Retina (tissue), 1 donor: ENCODE measurements at regions not wholly inside any gene's neighbourhood (a gene's known extent, or its start where the extent isn't known, plus 50 kb on each side); places are given as distances from the start of the nearest gene placed in this dataset.

ENCODE experiments used
- DNase-seq: peaks from one replicate; pipeline ENCODE4 v3.0.0-alpha.2; 2016

- no peak for DNase-seq
Observed at GRCh38 chr1:47555841-47556560, 118.2 kb downstream of the FOXD2 start.

GRCh38 chr1:47557066-47557465 is 119.2 kb downstream of the FOXD2 start:
- no peak for DNase-seq

- no peak for DNase-seq
Observed at GRCh38 chr1:47558601-47559593, 121.1 kb downstream of the FOXD2 start.

- DNase-seq = no peak
Observed at GRCh38 chr1:47559944-47560695, 122.3 kb downstream of the FOXD2 start.

- no peak for DNase-seq
Observed at GRCh38 chr1:47561523-47562007, 123.7 kb downstream of the FOXD2 start.

- DNase-seq = no peak
Observed at GRCh38 chr1:47562147-47562546, 124.3 kb downstream of the FOXD2 start.

- no peak for DNase-seq
Observed at GRCh38 chr1:47562799-47563198, 125.0 kb downstream of the FOXD2 start.

- DNase-seq = no peak
Observed at GRCh38 chr1:47563201-47563600, 125.4 kb downstream of the FOXD2 start.

- no peak for DNase-seq
Observed at GRCh38 chr1:47564570-47564969, 126.7 kb downstream of the FOXD2 start.

GRCh38 chr1:47565092-47565491 is 127.2 kb downstream of the FOXD2 start:
- DNase-seq = no peak

- no peak for DNase-seq
Observed at GRCh38 chr1:47565676-47566075, 127.8 kb downstream of the FOXD2 start.

GRCh38 chr1:47568763-47569162 is 130.9 kb downstream of the FOXD2 start:
- DNase-seq = no peak

GRCh38 chr1:47569261-47569660 is 131.4 kb downstream of the FOXD2 start:
- DNase-seq = no peak

GRCh38 chr1:47569681-47570470 is 132.0 kb downstream of the FOXD2 start:
- no peak for DNase-seq

- no peak for DNase-seq
Observed at GRCh38 chr1:47571161-47571560, 133.3 kb downstream of the FOXD2 start.

GRCh38 chr1:47571952-47572351 is 134.1 kb downstream of the FOXD2 start:
- no peak for DNase-seq

- DNase-seq = peak; percentile 54
Observed at GRCh38 chr1:47572731-47573430, 135.0 kb downstream of the FOXD2 start.

GRCh38 chr1:47574451-47575165 is 136.8 kb downstream of the FOXD2 start:
- DNase-seq = no peak

- DNase-seq = no peak
Observed at GRCh38 chr1:47575855-47576757, 138.3 kb downstream of the FOXD2 start.

- DNase-seq = no peak
Observed at GRCh38 chr1:47576758-47577115, 138.9 kb downstream of the FOXD2 start.
